GM18907 (cell line): ENCODE measurements at regions not wholly inside any gene's neighbourhood (a gene's known extent, or its start where the extent isn't known, plus 50 kb on each side); places are given as distances from the start of the nearest gene placed in this dataset.

Experiments
- ATAC-seq: cut with Tn5 transposase; IDR thresholded peaks from one replicate; pipeline ENCODE4 v1.9.1; 2021; ENCODE audit warnings: mild to moderate bottlenecking, moderate library complexity; ENCODE audit not compliant: unreplicated experiment

DNA sequence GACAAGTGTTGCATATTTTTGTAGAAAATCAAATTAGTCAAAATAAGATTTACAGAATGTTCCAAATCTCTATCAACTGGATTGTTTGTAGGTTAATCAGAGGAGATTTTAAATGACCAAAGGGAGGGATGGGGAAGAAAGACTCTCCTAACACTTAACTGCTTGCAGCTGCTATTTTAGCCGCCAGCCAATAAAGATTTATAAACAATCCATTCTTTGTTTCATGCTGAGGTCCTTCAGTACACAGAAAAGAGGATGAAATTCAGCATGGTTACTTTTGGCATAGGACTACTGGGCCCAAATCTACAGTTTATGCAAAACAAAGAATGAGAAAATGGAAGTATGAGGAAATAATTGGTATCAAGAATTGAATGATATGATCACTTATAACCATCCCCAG lies 86.4 kb upstream of the FN1 start:
- no peak for ATAC-seq

DNA sequence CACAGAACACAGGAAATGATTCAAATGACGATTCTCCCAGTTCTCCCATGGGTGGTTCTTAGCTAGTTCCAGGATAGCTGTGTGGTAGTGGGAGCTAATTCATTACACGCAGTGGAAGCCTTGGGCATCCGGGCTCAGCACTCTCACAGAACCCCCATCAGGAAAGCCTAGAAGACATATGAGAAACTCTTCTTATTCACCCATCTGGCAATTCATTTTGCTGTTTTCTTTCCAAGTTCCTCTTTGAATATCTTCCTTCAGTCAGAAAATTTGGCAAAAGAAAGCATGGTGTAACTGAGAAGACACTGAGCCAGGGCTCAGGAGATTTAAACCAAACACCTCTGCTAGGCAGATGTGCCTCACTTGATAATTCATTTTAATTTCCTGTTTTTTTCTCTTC lies 85.2 kb upstream of the FN1 start:
- no peak for ATAC-seq

DNA sequence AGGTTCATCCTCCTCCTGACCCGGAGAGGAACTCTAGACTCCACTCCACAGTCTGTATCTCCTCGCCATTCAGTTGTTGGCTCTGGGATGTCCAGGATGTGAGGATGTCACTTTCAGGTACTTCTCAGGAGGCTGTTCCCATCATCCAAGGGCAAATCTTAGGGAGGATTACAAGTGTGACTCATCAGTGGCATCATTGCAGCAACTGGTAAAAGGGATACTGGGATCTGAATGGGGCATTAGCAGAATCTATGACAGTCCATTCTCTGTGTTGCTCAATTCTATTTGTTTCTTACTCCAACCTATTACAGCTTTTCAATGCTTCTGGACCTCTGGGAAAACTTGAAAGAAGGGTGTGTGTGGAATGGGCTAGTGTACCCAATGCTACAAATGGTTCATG lies 81.5 kb upstream of the FN1 start:
- no peak for ATAC-seq

DNA sequence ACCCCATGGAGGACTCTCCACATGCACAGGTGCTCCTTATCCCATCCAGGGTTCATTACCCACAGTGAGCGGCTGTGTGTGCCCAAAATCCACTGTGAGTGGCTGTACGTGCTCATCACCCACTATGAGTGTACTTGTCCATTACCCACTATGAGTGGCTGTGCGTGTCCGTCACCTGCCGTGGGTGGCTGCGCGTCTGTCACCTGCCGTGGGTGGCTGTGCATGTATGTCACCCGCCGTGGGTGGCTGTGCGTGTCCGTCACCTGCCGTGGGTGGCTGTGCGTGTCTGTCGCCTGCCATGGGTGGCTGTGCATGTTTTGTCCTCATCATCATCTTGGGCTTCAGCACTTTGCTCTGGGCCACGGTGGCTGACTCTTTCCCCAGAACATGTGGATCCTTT lies 78.6 kb upstream of the FN1 start:
- ATAC-seq: no peak

DNA sequence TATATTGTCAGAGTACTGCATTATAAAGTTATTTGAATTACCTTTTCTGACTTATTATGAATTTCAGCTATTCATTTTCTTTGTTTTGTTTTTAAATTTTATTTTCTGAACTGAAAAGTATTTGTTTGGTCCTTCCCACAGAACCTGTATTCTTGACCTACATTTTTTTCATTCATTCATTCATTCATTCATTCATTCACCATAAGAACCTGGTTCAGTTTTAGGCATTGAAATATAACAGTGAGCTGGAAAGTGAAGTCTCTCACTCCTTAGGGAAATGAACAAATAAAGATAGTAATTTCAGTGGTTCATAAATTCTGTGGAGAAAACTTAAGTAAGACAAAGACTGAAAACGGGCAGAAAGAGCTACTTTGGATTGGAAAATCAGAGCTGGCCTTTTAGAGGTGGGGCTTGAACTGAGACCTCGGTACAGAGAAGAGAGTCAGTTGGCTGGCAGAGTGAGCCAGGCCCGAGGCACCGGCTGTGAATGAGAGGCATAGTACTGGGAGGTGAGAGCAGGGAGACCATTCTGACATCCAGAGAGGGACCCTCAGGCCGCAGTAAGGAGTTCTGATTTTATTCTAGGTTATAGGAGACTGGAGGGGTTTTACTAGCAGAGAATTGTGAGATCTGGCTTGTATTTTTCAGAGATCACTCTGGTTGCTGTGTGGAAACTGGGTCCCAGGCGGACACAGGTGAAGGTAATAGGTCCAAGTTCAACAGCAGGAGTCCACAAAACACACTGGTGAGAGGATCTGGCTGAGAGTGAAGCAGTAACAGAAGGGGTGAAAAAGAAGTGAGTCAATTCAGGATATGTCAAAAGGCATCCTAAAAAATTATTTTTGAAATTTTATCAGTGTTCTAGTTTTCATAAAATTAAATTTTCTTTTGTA lies 75.8 kb upstream of the FN1 start:
- ATAC-seq: no peak

DNA sequence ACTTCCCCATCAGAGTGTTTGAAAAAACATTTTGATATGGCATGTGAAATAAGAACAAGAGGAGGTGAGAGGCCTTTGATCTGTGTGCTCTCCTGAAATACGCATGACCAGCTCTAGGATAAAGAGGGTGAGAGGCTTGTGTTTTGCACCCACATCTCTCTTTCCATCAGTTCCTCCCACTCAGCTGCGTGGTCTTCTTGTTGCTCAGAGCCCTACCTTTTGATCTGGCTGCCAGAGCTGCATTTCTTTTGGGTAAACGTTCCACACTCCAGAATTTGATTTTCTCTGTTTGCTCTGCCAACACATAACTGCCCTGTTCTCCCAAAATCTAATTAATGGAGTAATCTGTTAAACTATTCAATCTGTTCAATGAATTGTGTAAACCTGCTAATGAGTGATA lies 72.0 kb upstream of the FN1 start:
- ATAC-seq: no peak

DNA sequence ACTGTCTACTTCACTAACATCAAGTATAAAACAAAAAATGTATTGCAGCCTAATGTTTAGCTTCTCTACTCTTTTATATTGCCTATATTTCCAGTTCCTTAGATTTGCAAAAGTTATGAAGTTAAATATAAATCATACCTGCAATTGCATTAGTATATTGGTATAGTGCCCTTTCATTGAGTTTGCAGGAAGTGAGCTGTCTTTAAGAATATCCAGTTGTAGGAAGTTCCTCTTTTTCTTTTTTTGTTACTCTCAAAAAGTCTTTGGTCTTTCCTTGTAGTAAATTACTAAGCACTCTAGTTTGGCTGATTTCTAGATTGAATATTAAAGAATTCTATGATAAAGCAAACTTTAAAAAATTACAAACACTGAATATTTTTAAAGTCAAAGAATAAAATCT lies 71.3 kb upstream of the FN1 start:
- ATAC-seq: no peak

DNA sequence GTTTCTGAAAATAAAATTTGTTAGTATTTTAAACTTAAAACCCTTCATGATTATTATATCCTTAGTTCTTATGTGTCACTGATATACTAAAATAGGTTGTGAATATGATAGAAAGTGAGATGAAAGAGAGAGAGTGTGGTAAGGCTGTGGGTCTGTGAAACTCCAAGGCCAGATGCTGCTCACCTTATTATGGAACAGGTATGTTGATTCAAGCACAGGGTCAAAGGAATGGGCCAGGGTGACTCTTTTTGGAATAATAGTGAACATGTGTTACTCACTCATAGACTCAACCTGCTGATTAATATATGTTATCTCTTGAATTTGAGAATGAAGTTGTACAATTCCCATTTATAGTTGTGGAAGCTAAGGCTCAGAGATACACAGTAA lies 70.7 kb upstream of the FN1 start:
- no peak for ATAC-seq

DNA sequence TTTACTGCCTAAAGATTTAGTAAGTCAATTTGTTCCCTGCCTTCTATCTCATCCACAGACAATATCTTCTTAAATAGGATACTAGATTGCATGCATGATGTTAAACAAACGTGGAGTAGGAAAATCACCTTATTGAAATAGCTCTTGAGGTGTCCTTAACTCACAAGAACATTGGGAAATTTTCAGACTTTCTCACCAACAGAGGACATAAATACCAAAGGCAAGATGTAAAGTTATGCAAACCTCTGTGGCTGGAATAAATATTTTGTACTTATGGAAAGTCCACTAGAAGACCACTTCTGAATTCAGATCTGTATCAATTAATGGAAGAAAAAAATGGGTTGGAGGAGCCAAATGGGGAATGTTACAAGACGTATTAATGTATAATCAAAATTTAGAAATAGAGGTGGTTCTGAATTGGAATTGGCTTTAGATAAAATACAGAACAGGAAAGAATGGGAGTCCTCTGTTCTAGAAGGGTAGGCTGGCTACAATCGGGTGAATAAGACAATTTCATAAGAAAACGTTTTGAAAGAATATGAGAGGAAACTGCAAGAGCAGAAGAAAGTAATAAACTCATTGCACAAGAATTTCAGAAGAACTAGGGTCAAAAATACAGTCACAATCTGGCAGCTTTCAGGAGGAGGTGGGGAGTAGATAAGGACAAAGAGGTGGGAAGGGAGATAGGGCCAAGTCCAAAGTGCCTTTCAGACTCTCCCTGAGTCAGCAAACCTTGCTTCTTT lies 69.3 kb upstream of the FN1 start:
- ATAC-seq: no peak

DNA sequence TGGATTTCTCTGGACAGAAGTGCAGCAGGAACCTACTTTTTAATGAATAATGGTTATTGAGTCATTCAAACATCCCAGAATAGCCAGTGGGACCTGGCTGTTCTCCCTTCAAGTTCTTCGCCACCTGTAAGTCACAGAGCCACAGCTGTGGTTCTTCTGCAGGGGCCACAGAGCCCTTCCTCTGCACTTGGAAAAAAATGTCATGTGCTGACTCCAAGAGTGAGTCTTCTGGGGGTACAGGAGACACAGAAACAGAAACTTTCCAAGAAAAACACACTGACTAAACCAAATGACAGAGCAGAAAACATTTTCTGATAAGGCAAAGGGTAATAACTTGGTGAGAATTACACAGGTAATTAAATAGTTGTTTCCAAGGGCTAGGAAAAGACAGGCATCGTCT lies 68.7 kb upstream of the FN1 start:
- no peak for ATAC-seq

DNA sequence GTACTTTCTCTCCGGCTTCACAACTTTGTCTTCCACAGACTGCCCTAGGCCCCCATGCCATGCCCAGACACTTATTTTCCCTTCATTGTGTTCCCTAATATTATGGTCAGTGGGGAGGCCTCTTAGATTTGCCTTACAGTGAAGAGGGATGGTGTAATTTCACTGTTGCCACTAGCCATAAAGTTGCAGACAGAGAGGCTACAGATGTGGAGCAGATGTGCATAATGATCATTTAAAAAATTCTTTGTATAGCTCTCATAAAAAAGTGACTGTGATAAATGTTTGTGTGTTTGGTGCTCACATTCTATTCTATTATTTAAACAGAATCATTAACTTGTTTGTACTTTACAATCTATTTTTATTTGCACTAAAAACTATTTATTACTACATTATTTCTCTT lies 67.5 kb upstream of the FN1 start:
- ATAC-seq: no peak

DNA sequence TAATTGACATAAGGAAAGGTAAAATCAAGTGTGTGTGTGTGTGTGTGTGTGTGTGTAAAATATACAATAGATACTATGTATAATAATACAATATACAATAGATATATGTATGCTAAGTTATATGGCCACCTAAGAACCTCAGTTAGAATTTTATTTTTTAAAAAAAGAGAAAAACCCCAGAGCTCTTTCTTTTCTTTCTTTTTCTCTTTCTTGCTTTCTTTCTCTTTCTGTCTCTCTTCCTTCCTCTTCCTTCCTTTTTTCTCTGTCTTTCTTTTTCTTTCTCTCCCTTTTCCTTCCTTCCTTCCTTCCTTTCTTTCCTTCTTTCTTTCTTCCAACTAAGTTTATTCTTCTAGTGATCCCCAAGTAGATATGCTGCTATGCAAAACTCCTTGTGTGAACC lies 64.6 kb upstream of the FN1 start:
- ATAC-seq: no peak

DNA sequence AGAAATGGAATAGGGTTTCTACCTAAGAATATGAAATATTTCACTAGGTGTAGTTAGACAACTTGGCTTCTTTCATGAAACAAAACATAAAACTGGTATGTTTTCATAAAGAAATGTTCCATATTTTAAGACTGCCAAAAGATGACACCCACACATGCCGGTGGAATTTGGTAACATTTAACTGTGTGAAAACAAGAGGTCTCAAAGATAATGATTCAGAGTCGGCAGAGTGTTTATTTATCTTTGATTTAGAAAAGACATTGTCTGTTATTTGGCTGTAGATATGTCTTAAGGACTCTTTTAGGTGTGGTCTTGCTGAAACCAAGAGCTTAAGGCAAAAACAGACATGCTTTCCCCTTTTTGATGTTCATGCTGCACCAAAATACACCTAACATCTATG lies 63.5 kb upstream of the FN1 start:
- ATAC-seq: no peak

DNA sequence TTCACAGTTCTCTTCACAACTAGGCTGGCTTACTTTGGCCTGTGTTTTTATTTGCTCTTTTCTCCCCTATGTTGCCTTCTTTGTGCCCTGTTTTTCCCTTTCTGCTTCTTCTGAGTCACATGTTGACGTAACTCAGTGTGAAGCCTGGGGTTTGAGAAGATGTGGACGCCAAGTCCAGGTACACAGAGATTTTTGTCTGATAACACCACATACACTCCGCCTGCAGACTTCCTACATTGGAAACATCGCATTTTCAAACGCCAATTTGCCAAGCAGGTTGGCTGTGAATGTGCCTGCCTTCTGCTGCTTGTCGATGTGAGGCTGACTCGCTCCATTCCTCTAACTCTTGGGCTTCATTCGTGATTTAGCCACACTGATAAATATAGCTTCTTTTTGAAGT lies 62.6 kb upstream of the FN1 start:
- ATAC-seq: no peak

DNA sequence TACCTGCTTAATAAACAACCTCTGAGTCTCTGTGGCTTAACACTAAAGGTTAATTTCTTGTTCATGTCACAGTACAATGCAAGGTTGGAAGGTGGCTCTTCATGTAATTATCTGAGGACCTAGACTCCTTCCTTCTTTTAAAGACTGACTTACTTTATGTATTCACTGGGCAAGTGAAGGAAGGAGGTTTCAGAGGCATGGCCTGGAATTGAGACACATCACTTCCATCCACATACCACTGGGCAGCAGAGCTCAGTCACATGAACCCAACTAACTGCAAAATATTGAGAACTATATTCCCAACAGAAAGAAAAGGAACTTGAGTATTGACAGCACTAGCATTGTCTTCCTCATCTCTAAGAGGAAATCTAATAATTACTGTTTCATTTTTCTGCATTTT lies 57.5 kb upstream of the FN1 start:
- ATAC-seq: no peak

DNA sequence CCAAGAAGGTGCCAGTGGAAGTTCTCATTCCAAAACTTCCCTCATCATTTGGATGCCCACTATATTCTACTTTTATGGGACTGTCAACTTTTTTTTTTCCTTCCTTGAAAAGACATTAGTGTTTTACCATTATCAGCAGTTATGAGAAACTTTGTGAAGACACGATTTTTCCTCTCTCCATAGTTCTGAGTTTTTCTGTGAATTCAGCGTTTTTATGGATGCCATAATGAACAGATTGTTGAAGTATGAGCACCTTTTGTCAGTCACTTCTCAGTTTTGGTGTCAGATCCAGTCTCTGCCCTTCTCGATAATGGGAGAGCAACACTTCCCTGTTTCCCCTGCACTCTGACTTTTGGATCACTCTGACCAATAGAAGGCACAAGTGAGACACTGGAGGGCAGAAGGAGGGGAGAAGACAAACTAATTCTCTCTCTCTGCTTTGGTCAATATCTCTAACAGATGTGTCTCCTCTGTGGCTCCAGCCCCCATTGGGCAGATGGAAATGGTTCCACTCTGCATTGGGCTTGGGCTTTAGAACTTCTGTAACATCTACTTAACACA lies 53.5 kb upstream of the FN1 start:
- no peak for ATAC-seq

DNA sequence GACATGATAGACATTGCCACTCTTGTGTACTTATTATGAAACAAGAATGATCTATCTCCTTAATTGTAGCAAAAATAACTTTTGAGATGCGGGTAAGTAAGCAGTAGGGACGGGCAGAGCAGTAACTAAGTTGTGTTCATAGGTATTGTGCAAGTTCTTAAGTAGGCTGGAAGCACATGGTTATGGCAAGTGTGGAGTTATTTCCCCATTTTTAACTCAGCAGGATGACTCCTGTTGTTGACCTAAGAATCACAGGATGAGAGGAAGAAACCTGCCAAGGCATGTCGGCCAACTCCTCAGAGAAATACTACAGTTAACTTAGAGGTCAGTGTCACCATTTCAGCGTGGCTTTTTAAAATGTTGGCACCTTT lies 51.1 kb upstream of the FN1 start:
- no peak for ATAC-seq

DNA sequence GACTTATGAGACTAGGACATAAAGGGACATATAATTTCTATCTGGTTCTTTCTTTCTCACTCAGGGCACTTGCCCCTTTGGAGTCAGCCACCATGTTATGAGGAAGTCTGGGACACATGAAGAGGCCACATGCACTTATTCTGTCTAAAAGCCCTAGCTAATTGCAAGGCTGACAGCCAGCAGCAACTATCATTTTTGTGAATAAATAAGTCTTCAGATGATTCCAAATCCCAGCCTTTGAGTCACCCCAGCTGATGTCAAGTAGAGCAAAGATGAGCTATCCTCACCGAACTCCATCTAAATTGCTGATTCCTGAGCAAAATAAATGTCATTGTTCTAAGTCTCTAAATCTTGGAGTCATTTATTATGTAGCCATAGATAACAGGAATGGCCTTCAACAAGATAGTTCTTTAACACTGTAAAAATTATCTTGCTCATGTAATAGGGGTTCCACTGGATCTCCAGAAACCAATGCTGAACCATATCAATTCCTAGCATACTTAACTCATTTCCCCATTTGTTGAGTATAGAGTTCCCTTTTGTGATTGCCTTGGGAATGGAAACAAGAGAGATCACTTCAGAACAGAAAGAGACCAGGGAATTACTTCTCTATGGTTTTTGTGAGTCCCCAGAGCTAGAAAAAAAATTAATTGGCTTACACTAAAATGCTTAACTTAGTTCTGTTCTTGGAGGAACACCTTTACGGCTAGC lies 50.6 kb upstream of the FN1 start:
- no peak for ATAC-seq
